ENCODE measurements at regions not wholly inside any gene's neighbourhood (a gene's known extent, or its start where the extent isn't known, plus 50 kb on each side); places are given as distances from the start of the nearest gene placed in this dataset.

GRCh38 chr12:115830070-115830469 lies 447.4 kb downstream of the MED13L start:
- Histone ChIP-seq H3K36me3 (ENCODE audit: control insufficient read depth in 4 of 4, insufficient read depth in 3 of 4, low read depth in 1 of 4, low read length in 3 of 4) (no peaks in the 10 kb centered on the region), H3K9ac (ENCODE audit: low read depth in 1 of 2, low read length in 2 of 2) (no peak overlapping the region), H3K9me3 (ENCODE audit: control insufficient read depth in 4 of 4, low read length in 3 of 4) (peaks cover 0 to 4% (median 1%) of the 10 kb centered on the region in 4 donors), H3K27ac (ENCODE audit: low read depth in 1 of 2, low read length in 2 of 2) (no peak overlapping the region), H3K4me3 (ENCODE audit: low read depth in 1 of 3, low read length in 3 of 3) (no peak overlapping the region), H3K4me1 (ENCODE audit: control insufficient read depth in 4 of 4, insufficient read depth in 4 of 4, low read length in 3 of 4) (no peaks in the 10 kb centered on the region), H3K27me3 (ENCODE audit: control insufficient read depth in 4 of 4, insufficient read depth in 4 of 4, low read length in 3 of 4) (peaks cover 0 to 2% (median 0%) of the 10 kb centered on the region in 4 donors)
- TF ChIP-seq SP1 (IDR thresholded peaks at IDR 0.05) (no peak), HNF4A (conservative IDR thresholded peaks at IDR 0.05) (no peak), GABPA (IDR thresholded peaks at IDR 0.05 in 1 of 2, conservative IDR thresholded peaks at IDR 0.05 in 1 of 2) (no peak), CTCF (IDR thresholded peaks at IDR 0.05; ENCODE audit: low read depth, low read length, missing input control) (no peak), RAD21 (IDR thresholded peaks at IDR 0.05) (no peak), ATF3 (IDR thresholded peaks at IDR 0.05) (no peak), YY1 (IDR thresholded peaks at IDR 0.05) (no peak), FOXA1 (IDR thresholded peaks at IDR 0.05) (no peak), MAX (IDR thresholded peaks at IDR 0.05) (no peak), HNF4G (IDR thresholded peaks at IDR 0.05) (no peak)
- WGBS, result 77% methylated on average over 3 of the region's 3 CpGs
- no peak for DNase-seq (ENCODE audit: low spot score)

GRCh38 chr12:115828168-115828567 lies 449.3 kb downstream of the MED13L start:
- DNase-seq (ENCODE audit: low spot score), result no peak
- TF ChIP-seq NR2F2 (IDR thresholded peaks at IDR 0.05) (no peak), ZBTB33 (IDR thresholded peaks at IDR 0.05) (no peak), JUND (IDR thresholded peaks at IDR 0.05) (no peak), YY1 (IDR thresholded peaks at IDR 0.05) (no peak), CTCF (IDR thresholded peaks at IDR 0.05; ENCODE audit: low read depth, low read length, missing input control) (no peak), GABPA (IDR thresholded peaks at IDR 0.05 in 1 of 2, conservative IDR thresholded peaks at IDR 0.05 in 1 of 2) (no peak), REST (IDR thresholded peaks at IDR 0.05) (no peak), RXRA (IDR thresholded peaks at IDR 0.05) (no peak), ATF3 (IDR thresholded peaks at IDR 0.05) (no peak), RAD21 (IDR thresholded peaks at IDR 0.05) (no peak), EGR1 (IDR thresholded peaks at IDR 0.05; ENCODE audit: low read depth in 2 of 2) (no peak), SP1 (IDR thresholded peaks at IDR 0.05) (no peak), TAF1 (conservative IDR thresholded peaks at IDR 0.05) (no peak), FOXA2 (IDR thresholded peaks at IDR 0.05) (no peak), MAX (IDR thresholded peaks at IDR 0.05) (no peak), HNF4G (IDR thresholded peaks at IDR 0.05) (no peak), HNF4A (conservative IDR thresholded peaks at IDR 0.05) (no peak), FOXA1 (IDR thresholded peaks at IDR 0.05) (no peak)
- Histone ChIP-seq H3K4me1 (ENCODE audit: control insufficient read depth in 4 of 4, insufficient read depth in 4 of 4, low read length in 3 of 4) (no peaks in the 10 kb centered on the region), H3K9ac (ENCODE audit: low read depth in 1 of 2, low read length in 2 of 2) (no peak overlapping the region), H3K4me3 (ENCODE audit: low read depth in 1 of 3, low read length in 3 of 3) (no peak overlapping the region), H3K9me3 (ENCODE audit: control insufficient read depth in 4 of 4, low read length in 3 of 4) (peaks cover 0 to 5% (median 2%) of the 10 kb centered on the region in 4 donors), H3K27ac (ENCODE audit: low read depth in 1 of 2, low read length in 2 of 2) (no peak overlapping the region), H3K36me3 (ENCODE audit: control insufficient read depth in 4 of 4, insufficient read depth in 3 of 4, low read depth in 1 of 4, low read length in 3 of 4) (no peaks in the 10 kb centered on the region), H3K27me3 (ENCODE audit: control insufficient read depth in 4 of 4, insufficient read depth in 4 of 4, low read length in 3 of 4) (peaks cover 0 to 2% (median 0%) of the 10 kb centered on the region in 4 donors)
- WGBS, result 76% methylated on average over 4 of the region's 4 CpGs

All from liver (tissue), 8 donors.